H1 (cell line): ENCODE measurements at regions not wholly inside any gene's neighbourhood (a gene's known extent, or its start where the extent isn't known, plus 50 kb on each side); places are given as distances from the start of the nearest gene placed in this dataset.

Experiments
- CTCF ChIA-PET: fragments of 300-600 bp; sonication (Branson Sonifier 250); formaldehyde crosslinking; loops from one replicate; lab custom pipeline; 2021; ENCODE audit not compliant: partially characterized antibody; lab: Charles Lee
- POLR2A ChIA-PET: fragments of 300-600 bp; sonication (Branson Sonifier 250); formaldehyde crosslinking; loops from one replicate; lab custom pipeline; 2021; ENCODE audit warnings: inconsistent platforms; ENCODE audit not compliant: partially characterized antibody; lab: Charles Lee
- DNase-seq, 2 experiments: peaks; one replicate each; pipeline versions ENCODE4 v3.0.0 to v3.0.0-alpha.2; 2010 to 2022; ENCODE audit warnings: low spot score in 2 of 2, low read depth in 1 of 2, mixed read lengths in 1 of 2
- FAIRE-seq: peaks from 2 replicates; lab custom pipeline; 2011; peaks lifted over from hg19 to GRCh38; lab: Jason Lieb, UNC
- H2AFZ ChIP-seq: 2 replicates; pipeline ENCODE4 v1.8.1; 2012; ENCODE audit warnings: low read length, inconsistent platforms
- H2AK5ac ChIP-seq: 2 replicates; pipeline ENCODE4 v1.6.1; 2013; ENCODE audit warnings: low read depth, low read length
- H2BK120ac ChIP-seq: replicated peaks from 2 replicates; pipeline ENCODE3; 2013; ENCODE audit warnings: low read depth, low read length, inconsistent platforms
- H2BK12ac ChIP-seq: 2 replicates; pipeline ENCODE4 v1.6.1; 2013; ENCODE audit warnings: low read depth, low read length
- H2BK15ac ChIP-seq: 2 replicates; pipeline ENCODE4 v1.6.1; 2013; ENCODE audit warnings: low read length
- H2BK20ac ChIP-seq: 2 replicates; pipeline ENCODE4 v1.6.1; 2013; ENCODE audit warnings: low read length
- H2BK5ac ChIP-seq: 2 replicates; pipeline ENCODE4 v1.6.1; 2013; ENCODE audit warnings: low read depth, low read length
- H3K14ac ChIP-seq: 2 replicates; pipeline ENCODE4 v1.6.1; 2013; ENCODE audit warnings: inconsistent platforms; ENCODE audit not compliant: insufficient read length
- H3K18ac ChIP-seq: 2 replicates; pipeline ENCODE4 v1.6.1; 2013; ENCODE audit warnings: low read length; ENCODE audit errors: extremely low read depth
- H3K23ac ChIP-seq: 2 replicates; pipeline ENCODE4 v1.6.1; 2013; ENCODE audit warnings: inconsistent platforms; ENCODE audit not compliant: insufficient read length
- H3K23me2 ChIP-seq: 2 replicates; pipeline ENCODE4 v1.6.1; 2013; ENCODE audit warnings: low read depth, low read length
- H3K27ac ChIP-seq: 2 replicates; pipeline ENCODE4 v1.6.1; 2011; ENCODE audit warnings: low read depth, low read length, inconsistent platforms
- H3K27me3 ChIP-seq, 4 experiments: replicated peaks in 1 of 4; 1 replicate in 1 of 4; 2 replicates in 3 of 4; pipeline versions ENCODE4 v1.6.1 to v1.8.1; 2011 to 2013; ENCODE audit warnings: low read length in 3 of 4, mild to moderate bottlenecking in 3 of 4, inconsistent platforms in 2 of 4, mixed read lengths in 2 of 4, moderate library complexity in 1 of 4; ENCODE audit not compliant: control insufficient read depth in 3 of 4, insufficient read depth in 3 of 4; ENCODE audit errors: extremely low read depth in 1 of 4
- H3K36me3 ChIP-seq, 4 experiments: 2 replicates each; pipeline versions ENCODE4 v1.6.1 to v1.8.1; 2011 to 2013; ENCODE audit warnings: mild to moderate bottlenecking in 4 of 4, low read length in 3 of 4, moderate library complexity in 2 of 4, control low read depth in 1 of 4, inconsistent platforms in 1 of 4; ENCODE audit not compliant: insufficient read depth in 4 of 4, control insufficient read depth in 2 of 4
- H3K4ac ChIP-seq: replicated peaks from 2 replicates; pipeline ENCODE3; 2013; ENCODE audit warnings: low read length, low read depth, mixed read lengths, inconsistent platforms; ENCODE audit not compliant: insufficient read length
- H3K4me1 ChIP-seq, 4 experiments: replicated peaks in 1 of 4; 1 replicate in 1 of 4; 2 replicates in 3 of 4; pipeline versions ENCODE4 v1.6.1 to v1.8.1; 2011 to 2013; ENCODE audit warnings: low read length in 3 of 4, inconsistent platforms in 2 of 4, mixed read lengths in 1 of 4; ENCODE audit not compliant: insufficient read depth in 4 of 4, control insufficient read depth in 3 of 4
- H3K4me2 ChIP-seq, 2 experiments: 2 replicates each; pipeline versions ENCODE4 v1.6.1 to v1.8.1; 2011 to 2013; ENCODE audit warnings: low read depth in 2 of 2, low read length in 2 of 2, control low read depth in 1 of 2, inconsistent platforms in 1 of 2, mild to moderate bottlenecking in 1 of 2; ENCODE audit not compliant: insufficient read depth in 1 of 2
- H3K4me3 ChIP-seq, 4 experiments: fragments of 200-600, 300-600 bp in 1 of 4; sonication (generic), shearing (Covaris generic), sonication (Bioruptor Twin) in 1 of 4; 2 replicates each; pipeline versions ENCODE4 v1.5.1 to v1.8.1; 2011 to 2016; ENCODE audit warnings: low read length in 4 of 4, low read depth in 3 of 4, control low read depth in 2 of 4, inconsistent platforms in 2 of 4, mild to moderate bottlenecking in 2 of 4, mixed read lengths in 1 of 4, moderate library complexity in 1 of 4; ENCODE audit not compliant: insufficient read depth in 2 of 4; ENCODE audit errors: extremely low read depth in 1 of 4
- H3K56ac ChIP-seq: replicated peaks from 2 replicates; pipeline ENCODE3; 2013; ENCODE audit warnings: low read depth, mild to moderate bottlenecking, mixed read lengths, low read length, inconsistent platforms; ENCODE audit not compliant: insufficient read length
- H3K79me1 ChIP-seq: 2 replicates; pipeline ENCODE4 v1.6.1; 2013; ENCODE audit warnings: low read depth, low read length, control low read depth
- H3K79me2 ChIP-seq, 2 experiments: 2 replicates each; pipeline versions ENCODE4 v1.6.1 to v1.8.1; 2012 to 2013; ENCODE audit warnings: low read length in 2 of 2, mild to moderate bottlenecking in 2 of 2, inconsistent platforms in 1 of 2; ENCODE audit not compliant: insufficient read depth in 2 of 2, control insufficient read depth in 1 of 2
- H3K9ac ChIP-seq, 4 experiments: replicated peaks in 1 of 4; 1 replicate in 1 of 4; 2 replicates in 3 of 4; pipeline versions ENCODE4 v1.6.1 to v1.8.1; 2011 to 2013; ENCODE audit warnings: low read depth in 3 of 4, low read length in 3 of 4, control low read depth in 2 of 4, mild to moderate bottlenecking in 2 of 4, moderate library complexity in 2 of 4, inconsistent platforms in 1 of 4; ENCODE audit errors: extremely low read depth in 1 of 4
- H3K9me3 ChIP-seq, 2 experiments: 2 replicates each; pipeline versions ENCODE4 v1.6.1 to v1.8.1; 2012 to 2013; ENCODE audit warnings: mild to moderate bottlenecking in 2 of 2, moderate library complexity in 2 of 2, control low read depth in 1 of 2, inconsistent platforms in 1 of 2, low read depth in 1 of 2, low read length in 1 of 2, mixed read lengths in 1 of 2; ENCODE audit not compliant: insufficient read depth in 2 of 2
- H4K20me1 ChIP-seq, 2 experiments: replicated peaks in 1 of 2; 2 replicates each; pipeline versions ENCODE3 to v1.8.1; 2011 to 2013; ENCODE audit warnings: inconsistent platforms in 2 of 2, low read length in 2 of 2, mild to moderate bottlenecking in 1 of 2; ENCODE audit not compliant: insufficient read depth in 2 of 2, control insufficient read depth in 1 of 2
- H4K5ac ChIP-seq: 2 replicates; pipeline ENCODE4 v1.6.1; 2013; ENCODE audit warnings: low read length, low read depth, mixed read lengths, inconsistent platforms; ENCODE audit not compliant: insufficient read length
- H4K8ac ChIP-seq: 2 replicates; pipeline ENCODE4 v1.8.0; 2013; ENCODE audit warnings: mild to moderate bottlenecking, moderate library complexity, low read length, inconsistent platforms; ENCODE audit not compliant: insufficient read depth; ENCODE audit errors: extremely low read depth
- H4K91ac ChIP-seq: replicated peaks from 2 replicates; pipeline ENCODE3; 2013; ENCODE audit warnings: low read length, mixed read lengths, inconsistent platforms; ENCODE audit not compliant: insufficient read length
- BACH1 ChIP-seq: IDR thresholded peaks from 2 replicates; pipeline ENCODE4 v1.6.1; 2012; ENCODE audit warnings: low read length, improper control_type of control experiment
- CBX8 ChIP-seq: fragments of 300-800, 300-1000 bp; sonication (generic); IDR thresholded peaks from 2 replicates; pipeline ENCODE4 v1.7.1; 2016; ENCODE audit warnings: low read depth, low read length, borderline replicate concordance
- CHD2 ChIP-seq: IDR thresholded peaks from 2 replicates; pipeline ENCODE4 v1.6.1; 2012; ENCODE audit warnings: low read length, improper control_type of control experiment
- CTBP2 ChIP-seq: IDR thresholded peaks from 2 replicates; pipeline ENCODE4 v1.7.0; 2011; ENCODE audit warnings: borderline replicate concordance, mild to moderate bottlenecking, moderate library complexity, mixed read lengths, low read length; ENCODE audit not compliant: insufficient read depth, insufficient read length
- FOSL1 ChIP-seq: IDR thresholded peaks from 2 replicates; pipeline ENCODE4 v1.6.1; 2011; ENCODE audit warnings: mild to moderate bottlenecking, low read depth, low read length, moderate library complexity; ENCODE audit not compliant: insufficient read depth
- KDM1A ChIP-seq: fragments of 200-600, 300-600 bp; sonication (generic); IDR thresholded peaks from 2 replicates; pipeline ENCODE4 v1.7.1; 2016; ENCODE audit warnings: mild to moderate bottlenecking, low read length, borderline replicate concordance
- NRF1 ChIP-seq: IDR thresholded peaks from 2 replicates; pipeline ENCODE4 v1.6.1; 2011; ENCODE audit warnings: mild to moderate bottlenecking, low read depth, low read length, improper control_type of control experiment
- POLR2A ChIP-seq, 2 experiments: IDR thresholded peaks; 1 replicate in 1 of 2; 2 replicates in 1 of 2; pipeline ENCODE4 v1.6.1; 2011; ENCODE audit warnings: low read depth in 2 of 2, low read length in 2 of 2, mild to moderate bottlenecking in 2 of 2; ENCODE audit errors: control extremely low read depth in 1 of 2
- RAD21 ChIP-seq, 2 experiments: IDR thresholded peaks in 1 of 2; conservative IDR thresholded peaks in 1 of 2; 2 replicates each; pipeline ENCODE4 v1.6.1; 2011; ENCODE audit warnings: low read depth in 2 of 2, low read length in 2 of 2, improper control_type of control experiment in 1 of 2, inconsistent platforms in 1 of 2, mild to moderate bottlenecking in 1 of 2, moderate library complexity in 1 of 2
- RFX5 ChIP-seq: IDR thresholded peaks from 2 replicates; pipeline ENCODE4 v1.6.1; 2011; ENCODE audit warnings: low read depth, low read length, improper control_type of control experiment, borderline replicate concordance
- SAP30 ChIP-seq: fragments of 300-600 bp; sonication (generic); IDR thresholded peaks from 2 replicates; pipeline ENCODE4 v1.7.1; 2012; ENCODE audit warnings: low read length, moderate library complexity, mild to moderate bottlenecking, inconsistent platforms; ENCODE audit not compliant: insufficient read depth, insufficient replicate concordance
- SP4 ChIP-seq: IDR thresholded peaks from 2 replicates; pipeline ENCODE4 v1.6.1; 2012; ENCODE audit warnings: low read length, inconsistent platforms
- SUZ12 ChIP-seq: fragments of 200-600 bp; sonication (generic); IDR thresholded peaks from 2 replicates; pipeline ENCODE4 v1.6.1; 2012; ENCODE audit warnings: mild to moderate bottlenecking, inconsistent platforms, low read length, moderate library complexity, mixed read lengths
- ZNF274 ChIP-seq: IDR thresholded peaks from 2 replicates; pipeline ENCODE4 v1.7.0; 2012; ENCODE audit warnings: low read length, borderline replicate concordance; ENCODE audit errors: extremely low read depth
- WGBS, 2 experiments: shearing (Covaris generic) in 1 of 2; methylation state at CpG; one replicate each; pipeline versions ENCODE4 v1.1.6 to v1.1.7; 2013 to 2015; ENCODE audit warnings: low lambda C conversion rate in 2 of 2, mixed read lengths in 2 of 2, inconsistent platforms in 1 of 2, low coverage in 1 of 2, missing lambda C conversion rate in 1 of 2; ENCODE audit not compliant: insufficient replicate concordance in 2 of 2, insufficient coverage in 1 of 2, insufficient read length in 1 of 2; ENCODE audit errors: extremely low coverage in 1 of 2, missing lambda C conversion rate in 1 of 2; 5-methylcytosine and 5-hydroxymethylcytosine counted together

- Histone ChIP-seq H2BK120ac (no peak overlapping the region), H2BK12ac (no peak overlapping the region), H3K9ac (no peak overlapping the region), H3K9me3 (no peaks in the 10 kb centered on the region), H3K4me3 (no peak overlapping the region), H3K27ac (no peak overlapping the region), H3K4me1 (no peaks in the 10 kb centered on the region), H2BK5ac (no peak overlapping the region), H4K5ac (no peak overlapping the region), H3K36me3 (no peaks in the 10 kb centered on the region), H2AFZ (no peak overlapping the region), H2BK15ac (no peak overlapping the region), H2BK20ac (no peak overlapping the region), H3K4ac (no peak overlapping the region), H4K20me1 (no peaks in the 10 kb centered on the region), H2AK5ac (no peak overlapping the region), H3K23ac (no peak overlapping the region), H3K79me1 (no peaks in the 10 kb centered on the region), H4K8ac (no peak overlapping the region), H3K23me2 (no peaks in the 10 kb centered on the region), H3K27me3 (no peaks in the 10 kb centered on the region), H3K79me2 (no peaks in the 10 kb centered on the region), H4K91ac (no peak overlapping the region), H3K14ac (no peak overlapping the region), H3K18ac (no peak overlapping the region), H3K4me2 (no peak overlapping the region), H3K56ac (no peak overlapping the region)
- no peak for FAIRE-seq
- POLR2A ChIA-PET: no interaction called here
- 91% methylated on average over 2 of the region's 2 CpGs; no CpG with 5 or more reads in 1 of the 2 experiments for WGBS, 2 experiments
- CTCF ChIA-PET: no interaction called here
- TF ChIP-seq SUZ12 (no peak), POLR2A (IDR thresholded peaks at IDR 0.05; ENCODE audit: control extremely low read depth in 1 of 2, low read depth in 2 of 2, low read length in 2 of 2) (no peak), BACH1 (no peak), NRF1 (no peak), FOSL1 (no peak), SAP30 (no peak), CTBP2 (no peak), CBX8 (no peak), CHD2 (no peak), RAD21 (IDR thresholded peaks at IDR 0.05 in 1 of 2, conservative IDR thresholded peaks at IDR 0.05 in 1 of 2; ENCODE audit: low read depth in 2 of 2, low read length in 2 of 2) (no peak), KDM1A (no peak), RFX5 (no peak), SP4 (no peak), ZNF274 (no peak)
- no peak for DNase-seq
Observed at GRCh38 chr7:96869538-96869937, 135.8 kb upstream of the DLX6 start.
